RWPE2 (cell line): ENCODE measurements at regions not wholly inside any gene's neighbourhood (a gene's known extent, or its start where the extent isn't known, plus 50 kb on each side); places are given as distances from the start of the nearest gene placed in this dataset.

Experiments
- ATAC-seq: fragments of 200-7000 bp; cut with Tn5 transposase; 3 replicates; pipeline ENCODE4 v1.9.1; 2021; ENCODE audit warnings: low read depth
- DNase-seq: peaks from one replicate; pipeline ENCODE4 v3.0.0-alpha.2; 2020; ENCODE audit warnings: low spot score
- H3K27ac ChIP-seq: fragments of 450-650 bp; 2 replicates; pipeline ENCODE4 v1.5.1; 2017; ENCODE audit warnings: mild to moderate bottlenecking; ENCODE audit not compliant: poor library complexity, severe bottlenecking
- H3K27me3 ChIP-seq: fragments of 250-450 bp; sonication (Bioruptor Pico); 2 replicates; pipeline ENCODE4 v1.5.1; 2021; ENCODE audit warnings: mild to moderate bottlenecking, moderate library complexity; ENCODE audit not compliant: insufficient read depth, poor library complexity, severe bottlenecking
- H3K36me3 ChIP-seq: fragments of 250-450 bp; sonication (Bioruptor Pico); 2 replicates; pipeline ENCODE4 v1.5.1; 2020; ENCODE audit warnings: low read depth, mild to moderate bottlenecking, moderate library complexity
- H3K4me1 ChIP-seq: fragments of 250-450 bp; sonication (Bioruptor Pico); 2 replicates; pipeline ENCODE4 v1.5.1; 2021; ENCODE audit warnings: mild to moderate bottlenecking, moderate library complexity; ENCODE audit not compliant: insufficient read depth, poor library complexity, severe bottlenecking
- H3K4me3 ChIP-seq: fragments of 250-450 bp; sonication (Bioruptor Pico); 2 replicates; pipeline ENCODE4 v1.5.1; 2021; ENCODE audit warnings: mild to moderate bottlenecking, moderate library complexity; ENCODE audit not compliant: severe bottlenecking
- H3K9me3 ChIP-seq: fragments of 250-450 bp; sonication (Bioruptor Pico); 2 replicates; pipeline ENCODE4 v1.5.1; 2021; ENCODE audit warnings: mild to moderate bottlenecking, moderate library complexity; ENCODE audit not compliant: severe bottlenecking
- TF ChIP-seq, protein P1 (sequence below): fragments of 450-650 bp; IDR thresholded peaks from one replicate; pipeline ENCODE4 v1.5.1; 2017; ENCODE audit warnings: mild to moderate bottlenecking, moderate library complexity; ENCODE audit not compliant: poor library complexity, severe bottlenecking

DNA sequence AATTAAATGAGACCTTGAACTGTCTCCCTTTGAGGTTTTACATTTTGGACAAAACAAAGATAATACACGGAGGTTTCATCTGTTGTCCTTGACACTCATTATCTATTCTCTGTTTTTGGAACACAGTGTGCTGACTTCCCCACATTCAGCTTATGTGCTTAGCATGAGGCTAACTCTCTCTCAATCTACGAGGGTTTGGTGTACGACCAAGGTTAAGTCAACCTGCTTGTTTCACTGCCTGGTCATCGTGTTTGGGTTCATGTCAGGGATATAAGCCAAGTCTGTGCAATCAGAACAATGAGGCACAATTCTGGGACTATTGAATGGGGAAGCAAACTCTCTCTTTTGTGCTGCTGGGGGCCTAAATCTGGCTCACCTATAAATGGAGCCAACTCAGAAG is 328.5 kb upstream of the USP25 start:
- Histone ChIP-seq H3K27me3 (no peaks in the 10 kb centered on the region), H3K4me1 (no peaks in the 10 kb centered on the region), H3K4me3 (no peak overlapping the region), H3K36me3 (no peaks in the 10 kb centered on the region), H3K27ac (no peak overlapping the region), H3K9me3 (no peaks in the 10 kb centered on the region)
- ATAC-seq (no peak), DNase-seq (no peak)
- TF ChIP-seq, protein P1, sequence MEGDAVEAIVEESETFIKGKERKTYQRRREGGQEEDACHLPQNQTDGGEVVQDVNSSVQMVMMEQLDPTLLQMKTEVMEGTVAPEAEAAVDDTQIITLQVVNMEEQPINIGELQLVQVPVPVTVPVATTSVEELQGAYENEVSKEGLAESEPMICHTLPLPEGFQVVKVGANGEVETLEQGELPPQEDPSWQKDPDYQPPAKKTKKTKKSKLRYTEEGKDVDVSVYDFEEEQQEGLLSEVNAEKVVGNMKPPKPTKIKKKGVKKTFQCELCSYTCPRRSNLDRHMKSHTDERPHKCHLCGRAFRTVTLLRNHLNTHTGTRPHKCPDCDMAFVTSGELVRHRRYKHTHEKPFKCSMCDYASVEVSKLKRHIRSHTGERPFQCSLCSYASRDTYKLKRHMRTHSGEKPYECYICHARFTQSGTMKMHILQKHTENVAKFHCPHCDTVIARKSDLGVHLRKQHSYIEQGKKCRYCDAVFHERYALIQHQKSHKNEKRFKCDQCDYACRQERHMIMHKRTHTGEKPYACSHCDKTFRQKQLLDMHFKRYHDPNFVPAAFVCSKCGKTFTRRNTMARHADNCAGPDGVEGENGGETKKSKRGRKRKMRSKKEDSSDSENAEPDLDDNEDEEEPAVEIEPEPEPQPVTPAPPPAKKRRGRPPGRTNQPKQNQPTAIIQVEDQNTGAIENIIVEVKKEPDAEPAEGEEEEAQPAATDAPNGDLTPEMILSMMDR: no peak

DNA sequence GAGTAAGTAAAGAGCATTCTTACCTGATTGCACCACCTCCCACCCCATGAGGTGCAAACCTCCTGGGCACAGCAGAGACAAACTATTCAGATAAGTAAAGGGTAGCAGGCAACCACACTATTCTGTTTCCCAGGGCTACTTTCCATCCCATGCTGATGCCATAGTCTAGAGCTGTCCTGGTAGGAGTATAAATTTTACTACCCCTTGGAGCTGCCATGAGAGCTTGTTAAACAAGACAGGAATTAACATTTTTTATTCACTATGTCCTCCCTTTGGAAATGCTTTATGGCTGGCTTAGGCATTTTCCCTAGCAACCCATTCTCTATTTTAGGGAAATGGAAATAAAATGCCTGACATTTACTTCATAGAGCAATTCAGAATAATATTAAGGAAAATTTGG is 324.6 kb upstream of the USP25 start:
- Histone ChIP-seq H3K9me3 (no peaks in the 10 kb centered on the region), H3K36me3 (no peaks in the 10 kb centered on the region), H3K4me1 (no peaks in the 10 kb centered on the region), H3K27me3 (no peaks in the 10 kb centered on the region), H3K27ac (no peak overlapping the region), H3K4me3 (no peak overlapping the region)
- DNase-seq (no peak), ATAC-seq (no peak)
- TF ChIP-seq, protein P1: no peak

DNA sequence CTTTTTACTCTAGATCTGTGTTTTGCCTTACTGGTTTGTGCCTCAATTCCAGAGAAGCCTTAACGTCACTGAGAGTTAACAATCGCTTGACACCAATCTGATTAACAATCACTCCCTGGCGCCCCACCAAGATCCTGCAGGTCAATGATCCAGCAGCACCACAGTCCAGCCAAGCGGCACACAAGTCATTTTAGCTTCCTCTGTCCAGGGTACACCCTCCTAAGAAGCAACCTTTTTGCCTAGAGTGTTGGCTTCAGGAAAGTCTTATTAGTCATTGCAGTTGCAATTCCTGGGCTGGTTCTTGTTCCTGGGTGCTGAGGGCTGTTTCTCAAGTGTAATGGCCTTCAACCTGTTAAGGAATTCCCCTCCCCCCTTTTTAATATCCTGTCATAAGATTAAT is 323.0 kb upstream of the USP25 start:
- ATAC-seq: no peak
- no peak for DNase-seq
- Histone ChIP-seq H3K4me3 (no peak overlapping the region), H3K27ac (no peak overlapping the region), H3K36me3 (no peaks in the 10 kb centered on the region), H3K4me1 (no peaks in the 10 kb centered on the region), H3K9me3 (no peaks in the 10 kb centered on the region), H3K27me3 (no peaks in the 10 kb centered on the region)
- TF ChIP-seq, protein P1: no peak

DNA sequence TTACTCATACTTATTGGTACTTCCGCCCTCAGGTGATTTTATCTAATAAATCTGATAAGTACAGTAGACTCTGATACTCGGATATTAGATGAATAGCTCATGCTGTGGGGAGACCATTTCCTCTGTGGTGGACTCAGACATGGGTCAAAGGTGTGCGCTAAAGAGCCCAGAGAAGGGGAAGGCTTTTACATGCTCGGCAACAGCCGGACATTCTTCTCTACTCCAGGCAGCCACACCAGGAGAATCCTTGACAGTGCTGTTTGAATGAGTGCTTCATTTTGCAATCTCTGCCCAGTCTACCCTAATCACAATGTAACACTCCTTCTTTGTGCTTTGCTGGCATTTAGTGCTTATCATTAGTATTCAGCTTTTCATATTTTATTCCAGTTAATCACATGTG is 322.2 kb upstream of the USP25 start:
- Histone ChIP-seq H3K4me3 (no peak overlapping the region), H3K27ac (no peak overlapping the region), H3K4me1 (no peaks in the 10 kb centered on the region), H3K9me3 (no peaks in the 10 kb centered on the region), H3K36me3 (no peaks in the 10 kb centered on the region), H3K27me3 (no peaks in the 10 kb centered on the region)
- TF ChIP-seq, protein P1: no peak
- ATAC-seq: no peak
- no peak for DNase-seq

DNA sequence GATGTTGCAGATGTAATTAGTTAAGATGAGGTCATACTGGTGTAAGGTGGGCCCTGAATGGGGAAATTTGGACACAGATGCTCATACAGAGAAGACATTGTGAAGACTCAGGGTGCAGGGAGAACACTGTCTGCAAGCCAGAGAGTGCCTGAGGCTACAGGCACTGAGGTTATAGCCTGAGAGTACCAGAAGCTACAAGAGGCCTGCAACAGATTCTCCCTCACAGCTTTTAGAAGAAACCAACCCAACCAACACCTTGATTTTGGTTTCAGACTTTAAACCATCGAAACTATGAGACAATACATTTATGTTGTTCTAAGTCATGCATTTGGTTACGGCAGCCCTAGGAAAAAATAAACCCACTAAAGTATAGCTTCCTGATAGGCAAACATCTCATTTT is 321.7 kb upstream of the USP25 start:
- TF ChIP-seq, protein P1: no peak
- Histone ChIP-seq H3K36me3 (no peaks in the 10 kb centered on the region), H3K4me1 (no peaks in the 10 kb centered on the region), H3K27me3 (no peaks in the 10 kb centered on the region), H3K4me3 (no peak overlapping the region), H3K27ac (no peak overlapping the region), H3K9me3 (no peaks in the 10 kb centered on the region)
- DNase-seq: no peak
- ATAC-seq: no peak
